KMS-11 (cell line): ENCODE measurements at regions not wholly inside any gene's neighbourhood (a gene's known extent, or its start where the extent isn't known, plus 50 kb on each side); places are given as distances from the start of the nearest gene placed in this dataset.

Experiments used
- H2AFZ ChIP-seq: fragments of 200-600 bp; sonication (generic); 2 replicates; pipeline ENCODE4 v1.6.1; 2016; ENCODE audit warnings: antibody characterized with exemption, mixed run types, low read depth
- H3K27ac ChIP-seq: fragments of 200-600 bp; sonication (generic); 2 replicates; pipeline ENCODE4 v1.6.1; 2016; ENCODE audit warnings: mild to moderate bottlenecking, mixed run types
- H3K27me3 ChIP-seq: fragments of 200-600 bp; sonication (generic); 2 replicates; pipeline ENCODE4 v1.6.1; 2017; ENCODE audit warnings: mild to moderate bottlenecking, low read depth, mixed run types, moderate library complexity; ENCODE audit not compliant: insufficient read depth
- H3K36me3 ChIP-seq: fragments of 200-600 bp; sonication (generic); 2 replicates; pipeline ENCODE4 v1.6.1; 2017; ENCODE audit warnings: mild to moderate bottlenecking, mixed run types; ENCODE audit not compliant: insufficient read depth
- H3K4me1 ChIP-seq: fragments of 200-600 bp; sonication (generic); 2 replicates; pipeline ENCODE4 v1.6.1; 2016; ENCODE audit warnings: mild to moderate bottlenecking, low read depth, mixed run types; ENCODE audit not compliant: poor library complexity, severe bottlenecking
- H3K4me2 ChIP-seq: fragments of 200-600 bp; sonication (generic); 2 replicates; pipeline ENCODE4 v1.7.0; 2016; ENCODE audit warnings: mild to moderate bottlenecking, mixed run types
- H3K4me3 ChIP-seq: fragments of 200-600 bp; sonication (generic); IDR thresholded peaks from 2 replicates; pipeline ENCODE4 v1.6.1; 2017; ENCODE audit warnings: low read depth, low read length, mixed read lengths; ENCODE audit not compliant: insufficient read depth
- H3K79me2 ChIP-seq: fragments of 200-600 bp; sonication (generic); 2 replicates; pipeline ENCODE4 v1.6.1; 2016; ENCODE audit warnings: low read depth, mixed run types; ENCODE audit not compliant: insufficient read depth
- H3K9ac ChIP-seq: fragments of 200-600 bp; sonication (generic); 2 replicates; pipeline ENCODE4 v1.6.1; 2016; ENCODE audit warnings: mild to moderate bottlenecking, mixed run types
- H4K20me1 ChIP-seq: fragments of 200-600 bp; sonication (generic); 2 replicates; pipeline ENCODE4 v1.6.1; 2016; ENCODE audit warnings: mild to moderate bottlenecking, mixed run types; ENCODE audit not compliant: insufficient read depth
- CTCF ChIP-seq: fragments of 200-600 bp; sonication (generic); conservative IDR thresholded peaks from 2 replicates; pipeline ENCODE4 v1.6.1; 2017; ENCODE audit warnings: low read depth, mild to moderate bottlenecking, antibody characterized with exemption, low read length, moderate library complexity, mixed read lengths

- no peaks in the 10 kb centered on the region for H3K27me3 ChIP-seq
- no peak overlapping the region for H2AFZ ChIP-seq
- H3K27ac ChIP-seq = no peak overlapping the region
Observed at GRCh38 chr4:32396507-32397070, 1676.4 kb downstream of the PCDH7 start.

GRCh38 chr4:32400870-32401269 lies 1680.7 kb downstream of the PCDH7 start:
- H4K20me1 ChIP-seq = no peaks in the 10 kb centered on the region
- H2AFZ ChIP-seq = no peak overlapping the region
- H3K27me3 ChIP-seq = no peaks in the 10 kb centered on the region
- TF ChIP-seq CTCF = no peak
- H3K79me2 ChIP-seq = no peaks in the 10 kb centered on the region
- no peak overlapping the region for H3K4me2 ChIP-seq
- H3K4me3 ChIP-seq = no peak overlapping the region
- no peak overlapping the region for H3K9ac ChIP-seq
- no peak overlapping the region for H3K27ac ChIP-seq
- no peaks in the 10 kb centered on the region for H3K4me1 ChIP-seq
- no peaks in the 10 kb centered on the region for H3K36me3 ChIP-seq

More at GRCh38 chr4:32396507-32397070, 1676.4 kb downstream of the PCDH7 start:
- Histone ChIP-seq H3K4me2 (no peak overlapping the region), H3K79me2 (no peaks in the 10 kb centered on the region), H3K9ac (no peak overlapping the region), H3K4me3 (no peak overlapping the region), H3K36me3 (no peaks in the 10 kb centered on the region), H4K20me1 (no peaks in the 10 kb centered on the region), H3K4me1 (no peaks in the 10 kb centered on the region)
- TF ChIP-seq CTCF = no peak

DNA sequence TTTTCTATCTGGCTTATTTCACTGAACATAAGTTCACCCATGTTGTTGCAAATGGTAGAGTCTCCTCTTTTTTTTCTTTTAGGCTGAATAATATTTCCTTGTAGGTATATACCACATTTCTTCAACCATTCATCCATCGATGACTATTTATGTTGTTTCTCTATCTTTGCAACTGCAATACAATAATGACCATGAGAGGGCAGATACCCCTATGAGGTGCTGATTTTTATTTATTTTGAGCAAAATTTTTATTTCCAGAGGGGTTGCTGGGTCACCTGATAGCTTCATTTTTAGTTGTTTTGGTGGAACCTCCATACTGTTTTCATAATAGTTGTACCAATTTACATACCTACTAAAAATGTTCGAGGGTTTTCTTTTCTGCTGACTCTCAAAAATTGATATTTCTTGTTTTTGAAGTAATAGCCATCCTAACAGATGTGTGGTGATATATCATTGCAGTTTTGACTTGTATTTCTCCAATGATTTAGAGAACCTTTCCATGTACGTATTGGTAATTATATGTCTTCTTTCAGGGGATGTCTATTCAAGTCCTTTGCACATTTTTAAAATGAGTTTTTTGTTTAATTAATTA lies 1697.0 kb downstream of the PCDH7 start:
- Histone ChIP-seq H3K9ac (no peak overlapping the region), H4K20me1 (no peaks in the 10 kb centered on the region), H3K79me2 (no peaks in the 10 kb centered on the region), H3K27me3 (no peaks in the 10 kb centered on the region), H3K27ac (no peak overlapping the region), H3K4me1 (no peaks in the 10 kb centered on the region), H2AFZ (no peak overlapping the region), H3K36me3 (no peaks in the 10 kb centered on the region), H3K4me3 (no peak overlapping the region), H3K4me2 (no peak overlapping the region)
- TF ChIP-seq CTCF = no peak

GRCh38 chr4:32423267-32423666 lies 1703.1 kb downstream of the PCDH7 start:
- H3K79me2 ChIP-seq = no peaks in the 10 kb centered on the region
- no peak overlapping the region for H3K4me3 ChIP-seq
- no peaks in the 10 kb centered on the region for H3K27me3 ChIP-seq
- no peak for TF ChIP-seq CTCF
- no peaks in the 10 kb centered on the region for H4K20me1 ChIP-seq
- no peaks in the 10 kb centered on the region for H3K4me1 ChIP-seq
- no peak overlapping the region for H2AFZ ChIP-seq
- no peak overlapping the region for H3K27ac ChIP-seq
- no peak overlapping the region for H3K9ac ChIP-seq
- no peaks in the 10 kb centered on the region for H3K36me3 ChIP-seq
- H3K4me2 ChIP-seq = no peak overlapping the region
